A673 (cell line): ENCODE measurements at regions not wholly inside any gene's neighbourhood (a gene's known extent, or its start where the extent isn't known, plus 50 kb on each side); places are given as distances from the start of the nearest gene placed in this dataset.

ENCODE experiments used
- EZH2 ChIP-seq: fragments of 200-600 bp; sonication (generic); IDR thresholded peaks from 2 replicates; pipeline ENCODE4 v1.6.1; 2017; ENCODE audit warnings: borderline replicate concordance, low read depth, mild to moderate bottlenecking, mixed read lengths, antibody characterized with exemption, low read length; ENCODE audit not compliant: poor library complexity, severe bottlenecking
- TF ChIP-seq, protein P1 (sequence below): fragments of 300-800, 200-600 bp; sonication (generic); conservative IDR thresholded peaks from 2 replicates; pipeline ENCODE4 v1.5.1; 2017; ENCODE audit warnings: low read depth, mild to moderate bottlenecking, antibody characterized with exemption, low read length, moderate library complexity, mixed read lengths

DNA sequence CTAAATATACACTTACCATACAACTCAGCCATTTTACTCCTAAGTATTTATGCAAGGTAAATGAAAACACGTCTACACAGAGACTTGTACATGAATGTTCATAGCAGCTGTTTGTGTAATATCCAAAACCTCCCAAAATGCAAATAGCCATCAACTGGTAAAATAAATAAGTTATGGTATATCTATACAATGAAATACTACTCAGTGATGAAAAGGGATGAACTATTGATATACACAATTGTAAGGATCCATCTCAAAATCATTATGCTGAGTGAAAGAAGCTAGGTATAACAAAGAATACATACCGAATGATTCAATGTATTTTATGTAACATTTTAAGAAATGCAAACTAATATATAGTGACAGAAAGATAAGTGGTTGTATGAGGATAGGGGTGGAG is 149.8 kb upstream of the TNFSF11 start:
- TF ChIP-seq, protein P1, sequence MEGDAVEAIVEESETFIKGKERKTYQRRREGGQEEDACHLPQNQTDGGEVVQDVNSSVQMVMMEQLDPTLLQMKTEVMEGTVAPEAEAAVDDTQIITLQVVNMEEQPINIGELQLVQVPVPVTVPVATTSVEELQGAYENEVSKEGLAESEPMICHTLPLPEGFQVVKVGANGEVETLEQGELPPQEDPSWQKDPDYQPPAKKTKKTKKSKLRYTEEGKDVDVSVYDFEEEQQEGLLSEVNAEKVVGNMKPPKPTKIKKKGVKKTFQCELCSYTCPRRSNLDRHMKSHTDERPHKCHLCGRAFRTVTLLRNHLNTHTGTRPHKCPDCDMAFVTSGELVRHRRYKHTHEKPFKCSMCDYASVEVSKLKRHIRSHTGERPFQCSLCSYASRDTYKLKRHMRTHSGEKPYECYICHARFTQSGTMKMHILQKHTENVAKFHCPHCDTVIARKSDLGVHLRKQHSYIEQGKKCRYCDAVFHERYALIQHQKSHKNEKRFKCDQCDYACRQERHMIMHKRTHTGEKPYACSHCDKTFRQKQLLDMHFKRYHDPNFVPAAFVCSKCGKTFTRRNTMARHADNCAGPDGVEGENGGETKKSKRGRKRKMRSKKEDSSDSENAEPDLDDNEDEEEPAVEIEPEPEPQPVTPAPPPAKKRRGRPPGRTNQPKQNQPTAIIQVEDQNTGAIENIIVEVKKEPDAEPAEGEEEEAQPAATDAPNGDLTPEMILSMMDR = no peak
- TF ChIP-seq EZH2 = no peak
